ENCODE measurements at regions not wholly inside any gene's neighbourhood (a gene's known extent, or its start where the extent isn't known, plus 50 kb on each side); places are given as distances from the start of the nearest gene placed in this dataset.
"Not testable (repeated sequence)": the region's sequence is repeated elsewhere in the genome, so short reads cannot be mapped to it uniquely, and the experiment has no call there.

- no peak for DNase-seq (ENCODE audit: extremely low read depth, low read depth)
- TF ChIP-seq CTCF (IDR thresholded peaks at IDR 0.05; ENCODE audit: low read depth, low read length): no peak
Observed at GRCh38 chr16:60792437-60792836, 1243.8 kb downstream of the CDH8 start.

- TF ChIP-seq CTCF (IDR thresholded peaks at IDR 0.05; ENCODE audit: low read depth, low read length): no peak
- DNase-seq (ENCODE audit: extremely low read depth, low read depth): no peak
Observed at GRCh38 chr16:60788631-60789030, 1247.6 kb downstream of the CDH8 start.

GRCh38 chr16:60776281-60776680, 1260.0 kb downstream of the CDH8 start:
- TF ChIP-seq CTCF (IDR thresholded peaks at IDR 0.05; ENCODE audit: low read depth, low read length): no peak

GRCh38 chr16:60771138-60771537, 1265.1 kb downstream of the CDH8 start:
- TF ChIP-seq CTCF (IDR thresholded peaks at IDR 0.05; ENCODE audit: low read depth, low read length): no peak
- DNase-seq (ENCODE audit: extremely low read depth, low read depth): no peak

More at GRCh38 chr16:60776281-60776680, 1260.0 kb downstream of the CDH8 start:
- DNase-seq (ENCODE audit: extremely low read depth, low read depth): no peak

GRCh38 chr16:60770384-60770783, 1265.9 kb downstream of the CDH8 start:
- DNase-seq (ENCODE audit: extremely low read depth, low read depth): not testable (repeated sequence)

GRCh38 chr16:60763869-60764268, 1272.4 kb downstream of the CDH8 start:
- DNase-seq (ENCODE audit: extremely low read depth, low read depth): no peak
- no peak for TF ChIP-seq CTCF (IDR thresholded peaks at IDR 0.05; ENCODE audit: low read depth, low read length)

- TF ChIP-seq CTCF (IDR thresholded peaks at IDR 0.05; ENCODE audit: low read depth, low read length): no peak; the same call in 1 of the 2 replicates
- no peak for DNase-seq (ENCODE audit: extremely low read depth, low read depth)
Observed at GRCh38 chr16:60755907-60756306, 1280.3 kb downstream of the CDH8 start.

- no peak for TF ChIP-seq CTCF (IDR thresholded peaks at IDR 0.05; ENCODE audit: low read depth, low read length)
- DNase-seq (ENCODE audit: extremely low read depth, low read depth): no peak
Observed at GRCh38 chr16:60748366-60748765, 1287.9 kb downstream of the CDH8 start.
